Ovary (tissue), 7 donors: ENCODE measurements at regions not wholly inside any gene's neighbourhood (a gene's known extent, or its start where the extent isn't known, plus 50 kb on each side); places are given as distances from the start of the nearest gene placed in this dataset.

ENCODE experiments used
- DNase-seq, 5 donors: peaks; one replicate each; pipeline ENCODE4 v3.0.0-alpha.2; 2019 to 2020
- H3K27ac ChIP-seq, 2 donors: fragments of 200-600 bp; one replicate each; pipeline versions ENCODE4 v1.5.1 to v1.8.0; 2019 to 2022
- H3K27me3 ChIP-seq: fragments of 200-600 bp; one replicate; pipeline ENCODE4 v1.8.0; 2022
- H3K36me3 ChIP-seq: fragments of 200-600 bp; sonication (generic); one replicate; pipeline ENCODE4 v1.5.1; 2019
- H3K4me1 ChIP-seq: one replicate; pipeline ENCODE4 v1.8.1; 2013; ENCODE audit warnings: mild to moderate bottlenecking, moderate library complexity; ENCODE audit not compliant: insufficient read depth
- H3K4me3 ChIP-seq: fragments of 200-600 bp; sonication (generic); one replicate; pipeline ENCODE4 v1.5.1; 2017
- H3K9me3 ChIP-seq, 2 donors: fragments of 200-600 bp in 1 of 2; sonication (generic) in 1 of 2; one replicate each; pipeline versions ENCODE4 v1.5.1 to v1.8.1; 2013 to 2019; ENCODE audit warnings: mild to moderate bottlenecking in 1 of 2, moderate library complexity in 1 of 2
- CTCF ChIP-seq, 3 donors: fragments of 450-650 bp in 2 of 3; fragments of 200-600 bp in 1 of 3; IDR thresholded peaks; one replicate each; pipeline versions ENCODE4 v1.5.1 to v1.8.0; 2016 to 2022; ENCODE audit warnings: antibody characterized with exemption in 3 of 3, mild to moderate bottlenecking in 1 of 3
- EP300 ChIP-seq: sonication (generic); formaldehyde crosslinking; IDR thresholded peaks from one replicate; pipeline ENCODE4 v1.6.1; 2017; ENCODE audit warnings: antibody characterized with exemption
- POLR2A ChIP-seq: fragments of 450-650 bp; IDR thresholded peaks from one replicate; pipeline ENCODE4 v1.6.1; 2017; ENCODE audit warnings: antibody characterized with exemption, mild to moderate bottlenecking, moderate library complexity
- WGBS, 3 donors: extraction: QIAGEN DNeasy Blood & Tissue Kit in 1 of 3; methylation state at CpG; one replicate each; pipeline versions ENCODE4 v1.1.5 to v1.1.7; 2013 to 2017; 5-methylcytosine and 5-hydroxymethylcytosine counted together
- intact Hi-C, 4 donors: fragments of 100-400 bp; cut with DNase I; formaldehyde crosslinking; loops; one replicate each; pipeline versions ENCODE4 v1.11.0 to v1.15.1; 2022 to 2023
- donor health status: DM: no; HTN: no; CAD: no; lungs with moderate emphysema.
- donor health status: DM: no; HTN: no; CAD: no.
- donor health status: Bipolar disorder and iron deficiency.
- donor health status: DM: no; HTN: no; CAD: no.
- donor health status: DM: yes; HTN: yes; CAD: no.

DNA sequence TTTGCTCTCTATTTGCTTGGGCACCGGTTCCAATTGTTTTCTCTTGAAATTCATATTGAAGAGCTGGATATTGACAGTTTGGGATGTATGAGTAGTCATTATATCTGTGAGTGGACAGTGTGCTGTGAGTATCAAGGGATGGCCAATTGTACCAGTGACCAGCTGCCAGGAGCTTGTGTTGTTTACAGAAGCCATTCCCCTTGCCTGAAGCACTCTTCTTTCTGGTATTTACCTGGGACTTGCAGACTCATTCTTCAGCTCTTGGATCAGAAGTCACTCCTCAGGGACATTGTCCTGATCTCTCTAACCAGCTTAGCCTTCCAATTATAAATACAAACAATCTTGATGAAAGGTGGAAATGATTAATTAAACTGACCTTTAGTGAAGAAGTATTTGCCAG, 438.3 kb upstream of the LRATD1 start:
- H3K9me3 ChIP-seq = no peaks in the 10 kb centered on the region
- 94 to 97% (median 96%) methylated on average over 1 of the region's 1 CpG for WGBS, 3 donors
- no peak overlapping the region for H3K4me3 ChIP-seq
- H3K36me3 ChIP-seq = no peaks in the 10 kb centered on the region
- intact Hi-C loops = no loop called here
- no peaks in the 10 kb centered on the region for H3K27me3 ChIP-seq
- TF ChIP-seq EP300 (no peak), CTCF (IDR thresholded peaks at IDR 0.05) (no peak), POLR2A (no peak)
- H3K4me1 ChIP-seq = no peaks in the 10 kb centered on the region
- DNase-seq = no peak
- no peak overlapping the region for H3K27ac ChIP-seq

DNA sequence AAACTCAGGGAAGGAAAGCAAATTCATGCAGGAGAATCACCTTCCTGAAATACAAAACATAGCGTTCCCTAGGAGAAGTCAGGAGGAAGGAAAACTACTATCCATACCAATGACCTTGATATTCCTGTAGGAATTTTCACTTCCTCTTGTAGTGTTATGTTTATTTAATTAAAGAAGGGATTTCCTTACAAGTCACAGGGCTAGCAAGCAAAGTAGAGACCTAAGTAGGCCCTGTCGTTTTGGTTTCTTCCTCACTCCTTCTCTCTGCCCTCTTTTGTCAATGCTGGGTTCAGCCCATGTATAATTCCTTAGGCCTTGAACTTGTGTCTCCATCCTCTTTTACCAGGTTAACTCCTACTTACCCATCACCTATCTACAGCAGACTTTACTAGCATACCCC, 435.2 kb upstream of the LRATD1 start:
- H3K9me3 ChIP-seq = no peaks in the 10 kb centered on the region
- no peak for DNase-seq
- WGBS, 3 donors = 45 to 51% (median 48%) methylated on average over 2 of the region's 2 CpGs
- H3K4me3 ChIP-seq = no peak overlapping the region
- TF ChIP-seq CTCF (IDR thresholded peaks at IDR 0.05) (no peak), POLR2A (no peak), EP300 (no peak)
- intact Hi-C loops = no loop called here
- H3K27me3 ChIP-seq = no peaks in the 10 kb centered on the region
- no peaks in the 10 kb centered on the region for H3K4me1 ChIP-seq
- H3K36me3 ChIP-seq = no peaks in the 10 kb centered on the region
- no peak overlapping the region for H3K27ac ChIP-seq

GRCh38 chr2:14199040-14199439, 433.5 kb upstream of the LRATD1 start:
- H3K9me3 ChIP-seq = no peaks in the 10 kb centered on the region
- 65 to 83% (median 69%) methylated on average over 3 of the region's 3 CpGs for WGBS, 3 donors

DNA sequence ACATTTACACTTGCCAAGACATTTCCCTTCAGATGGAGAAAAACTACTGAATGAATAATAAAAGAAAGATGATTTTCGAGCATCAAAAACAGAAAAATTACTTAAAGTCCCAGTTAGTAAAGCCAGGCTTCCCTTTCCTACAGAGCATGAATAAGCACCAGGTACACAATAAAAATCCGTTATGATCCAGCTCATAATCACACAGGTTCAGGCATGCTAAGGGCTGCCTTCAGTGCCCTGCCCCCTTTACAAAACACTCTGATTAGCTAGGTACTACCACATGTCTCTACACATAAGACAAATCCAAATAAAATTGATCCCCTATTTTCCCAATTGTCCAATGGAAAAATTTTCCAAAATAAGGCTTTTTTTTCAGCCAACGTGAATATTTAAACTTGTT, 413.2 kb upstream of the LRATD1 start:
- no peak for DNase-seq
- no peaks in the 10 kb centered on the region for H3K36me3 ChIP-seq
- intact Hi-C loops = no loop called here
- no peaks in the 10 kb centered on the region for H3K27me3 ChIP-seq
- H3K4me1 ChIP-seq = no peaks in the 10 kb centered on the region
- H3K4me3 ChIP-seq = no peak overlapping the region
- H3K9me3 ChIP-seq = no peaks in the 10 kb centered on the region
- H3K27ac ChIP-seq = no peak overlapping the region
- WGBS, 3 donors = 84 to 85% (median 85%) methylated on average over 3 of the region's 3 CpGs
- TF ChIP-seq POLR2A (no peak), EP300 (no peak), CTCF (IDR thresholded peaks at IDR 0.05) (no peak)

More at GRCh38 chr2:14199040-14199439, 433.5 kb upstream of the LRATD1 start:
- DNase-seq = no peak
- TF ChIP-seq CTCF (IDR thresholded peaks at IDR 0.05) (no peak), EP300 (no peak), POLR2A (no peak)
- Histone ChIP-seq H3K36me3 (no peaks in the 10 kb centered on the region), H3K4me1 (no peaks in the 10 kb centered on the region), H3K27me3 (no peaks in the 10 kb centered on the region), H3K27ac (no peak overlapping the region), H3K4me3 (no peak overlapping the region)
- intact Hi-C loops = no loop called here

- intact Hi-C loops = no loop called here
- 89 to 97% (median 95%) methylated on average over 1 of the region's 1 CpG for WGBS, 3 donors
- H3K27me3 ChIP-seq = no peaks in the 10 kb centered on the region
These were observed 412.4 kb upstream of the LRATD1 start for GRCh38 chr2:14220101-14220500.

More at GRCh38 chr2:14220101-14220500, 412.4 kb upstream of the LRATD1 start:
- TF ChIP-seq POLR2A (no peak), EP300 (no peak), CTCF (IDR thresholded peaks at IDR 0.05) (no peak)
- Histone ChIP-seq H3K36me3 (no peaks in the 10 kb centered on the region), H3K4me3 (no peak overlapping the region), H3K27ac (no peak overlapping the region), H3K4me1 (no peaks in the 10 kb centered on the region), H3K9me3 (no peaks in the 10 kb centered on the region)
- DNase-seq = no peak
